Stomach (tissue), 8 donors: ENCODE measurements at regions not wholly inside any gene's neighbourhood (a gene's known extent, or its start where the extent isn't known, plus 50 kb on each side); places are given as distances from the start of the nearest gene placed in this dataset.

Experiments
- DNase-seq, 2 donors: peaks; one replicate each; pipeline versions ENCODE4 v3.0.0 to v3.0.0-alpha.2; 2013 to 2019
- H3K27ac ChIP-seq, 5 donors: fragments of 200-600 bp in 4 of 5; sonication (generic) in 4 of 5; one replicate each; pipeline ENCODE4 v1.5.1; 2013 to 2019; ENCODE audit warnings: mild to moderate bottlenecking in 1 of 5, moderate library complexity in 1 of 5
- H3K27me3 ChIP-seq, 3 donors: fragments of 200-600 bp; sonication (generic); one replicate each; pipeline ENCODE4 v1.5.1; 2017 to 2019; ENCODE audit warnings: mixed run types in 1 of 3
- H3K36me3 ChIP-seq, 4 donors: fragments of 200-600 bp; sonication (generic); 1 replicate in 3 of 4; 2 replicates in 1 of 4; pipeline ENCODE4 v1.5.1; 2016 to 2019
- H3K4me1 ChIP-seq, 4 donors: fragments of 200-600 bp; sonication (generic); one replicate each; pipeline ENCODE4 v1.5.1; 2016 to 2019
- H3K4me3 ChIP-seq, 4 donors: fragments of 200-600 bp; sonication (generic) in 3 of 4; one replicate each; pipeline ENCODE4 v1.5.1; 2016 to 2019; ENCODE audit warnings: mild to moderate bottlenecking in 1 of 4
- H3K9me3 ChIP-seq, 4 donors: fragments of 200-600 bp; sonication (generic); one replicate each; pipeline ENCODE4 v1.5.1; 2016 to 2019
- EP300 ChIP-seq: sonication (generic); formaldehyde crosslinking; IDR thresholded peaks from one replicate; pipeline ENCODE4 v1.6.1; 2017; ENCODE audit warnings: antibody characterized with exemption
- POLR2A ChIP-seq, 4 donors: fragments of 450-650 bp; IDR thresholded peaks; one replicate each; pipeline ENCODE4 v1.6.1; 2016; ENCODE audit warnings: antibody characterized with exemption in 4 of 4, control low read depth in 2 of 4, mild to moderate bottlenecking in 1 of 4, moderate library complexity in 1 of 4
- POLR2AphosphoS5 ChIP-seq, 3 donors: sonication (generic); formaldehyde crosslinking; IDR thresholded peaks; one replicate each; pipeline ENCODE4 v1.6.1; 2016; ENCODE audit warnings: antibody characterized with exemption in 3 of 3
- WGBS, 5 donors: extraction: QIAGEN DNeasy Blood & Tissue Kit in 3 of 5; methylation state at CpG; one replicate each; pipeline versions ENCODE4 v1.1.5 to v1.1.7; 2013 to 2018; 5-methylcytosine and 5-hydroxymethylcytosine counted together
- intact Hi-C: fragments of 100-400 bp; cut with DNase I; formaldehyde crosslinking; loops from one replicate; pipeline ENCODE4 v1.15.1; 2023; ENCODE audit warnings: low total_unique reads
- TF ChIP-seq, protein P1 (sequence below), 7 experiments: fragments of 450-650 bp in 4 of 7; fragments of 200-600 bp in 3 of 7; sonication (generic) in 3 of 7; IDR thresholded peaks; one replicate each; pipeline ENCODE4 v1.5.1; 2016 to 2019; ENCODE audit warnings: antibody characterized with exemption in 7 of 7, control low read depth in 2 of 7, mild to moderate bottlenecking in 1 of 7
- donor health status: healthy with polysubstance abuse.
- donor health status: Bipolar disorder and iron deficiency.
- donor health status: healthy.

GRCh38 chr4:123904882-123905281 lies 508.3 kb downstream of the SPRY1 start:
- no peaks in the 10 kb centered on the region for H3K36me3 ChIP-seq
- WGBS, 5 donors, result 92 to 100% (median 96%) methylated on average over 1 of the region's 1 CpG
- TF ChIP-seq, protein P1, sequence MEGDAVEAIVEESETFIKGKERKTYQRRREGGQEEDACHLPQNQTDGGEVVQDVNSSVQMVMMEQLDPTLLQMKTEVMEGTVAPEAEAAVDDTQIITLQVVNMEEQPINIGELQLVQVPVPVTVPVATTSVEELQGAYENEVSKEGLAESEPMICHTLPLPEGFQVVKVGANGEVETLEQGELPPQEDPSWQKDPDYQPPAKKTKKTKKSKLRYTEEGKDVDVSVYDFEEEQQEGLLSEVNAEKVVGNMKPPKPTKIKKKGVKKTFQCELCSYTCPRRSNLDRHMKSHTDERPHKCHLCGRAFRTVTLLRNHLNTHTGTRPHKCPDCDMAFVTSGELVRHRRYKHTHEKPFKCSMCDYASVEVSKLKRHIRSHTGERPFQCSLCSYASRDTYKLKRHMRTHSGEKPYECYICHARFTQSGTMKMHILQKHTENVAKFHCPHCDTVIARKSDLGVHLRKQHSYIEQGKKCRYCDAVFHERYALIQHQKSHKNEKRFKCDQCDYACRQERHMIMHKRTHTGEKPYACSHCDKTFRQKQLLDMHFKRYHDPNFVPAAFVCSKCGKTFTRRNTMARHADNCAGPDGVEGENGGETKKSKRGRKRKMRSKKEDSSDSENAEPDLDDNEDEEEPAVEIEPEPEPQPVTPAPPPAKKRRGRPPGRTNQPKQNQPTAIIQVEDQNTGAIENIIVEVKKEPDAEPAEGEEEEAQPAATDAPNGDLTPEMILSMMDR (IDR thresholded peaks at IDR 0.05), result no peak
- TF ChIP-seq POLR2A (IDR thresholded peaks at IDR 0.05), result no peak
- TF ChIP-seq EP300, result no peak
- TF ChIP-seq POLR2AphosphoS5 (IDR thresholded peaks at IDR 0.05), result no peak
- H3K4me1 ChIP-seq, result no peaks in the 10 kb centered on the region
- H3K27me3 ChIP-seq, result no peaks in the 10 kb centered on the region
- no peak overlapping the region for H3K4me3 ChIP-seq
- intact Hi-C loops, result no loop called here
- no peak for DNase-seq
- H3K27ac ChIP-seq, result no peak overlapping the region
- peaks cover 0 to 12% (median 0%) of the 10 kb centered on the region in 4 donors for H3K9me3 ChIP-seq

DNA sequence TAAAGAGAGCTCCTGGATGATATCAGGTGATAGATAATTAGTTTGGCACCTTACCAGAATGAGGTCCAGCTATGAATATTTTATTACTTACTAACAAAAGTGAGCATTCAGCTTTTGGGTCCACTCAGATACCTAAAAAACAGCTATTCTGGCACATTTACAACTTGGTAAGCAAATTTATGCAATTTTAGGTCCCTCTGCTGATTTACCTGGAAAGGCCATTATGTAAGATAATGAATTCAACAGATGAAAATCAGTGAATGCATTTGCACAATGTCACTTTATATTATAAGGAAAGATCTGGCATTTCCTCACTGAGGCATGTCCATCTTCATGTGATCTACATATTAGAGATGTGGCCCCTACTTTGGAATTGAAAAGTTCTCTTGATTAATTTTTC lies 517.0 kb downstream of the SPRY1 start:
- no peaks in the 10 kb centered on the region for H3K27me3 ChIP-seq
- no peak overlapping the region for H3K4me3 ChIP-seq
- TF ChIP-seq POLR2A (IDR thresholded peaks at IDR 0.05), result no peak
- TF ChIP-seq EP300, result no peak
- no peak for TF ChIP-seq POLR2AphosphoS5 (IDR thresholded peaks at IDR 0.05)
- TF ChIP-seq, protein P1 (IDR thresholded peaks at IDR 0.05), result no peak
- no peaks in the 10 kb centered on the region for H3K4me1 ChIP-seq
- no peak for DNase-seq
- H3K27ac ChIP-seq, result no peak overlapping the region
- intact Hi-C loops, result no loop called here
- no peaks in the 10 kb centered on the region for H3K9me3 ChIP-seq
- no peaks in the 10 kb centered on the region for H3K36me3 ChIP-seq

- 83 to 91% (median 86%) methylated on average over 2 of the region's 2 CpGs for WGBS, 5 donors
- H3K4me1 ChIP-seq, result no peaks in the 10 kb centered on the region
- H3K4me3 ChIP-seq, result no peak overlapping the region
- H3K9me3 ChIP-seq, result no peaks in the 10 kb centered on the region
- intact Hi-C loops, result no loop called here
- H3K27me3 ChIP-seq, result no peaks in the 10 kb centered on the region
- H3K36me3 ChIP-seq, result no peaks in the 10 kb centered on the region
- no peak for DNase-seq
- H3K27ac ChIP-seq, result no peak overlapping the region
- TF ChIP-seq POLR2A (IDR thresholded peaks at IDR 0.05) (no peak), EP300 (no peak), POLR2AphosphoS5 (IDR thresholded peaks at IDR 0.05) (no peak)
- TF ChIP-seq, protein P1 (IDR thresholded peaks at IDR 0.05), result no peak
Observed at GRCh38 chr4:123916821-123917220, 520.2 kb downstream of the SPRY1 start.

DNA sequence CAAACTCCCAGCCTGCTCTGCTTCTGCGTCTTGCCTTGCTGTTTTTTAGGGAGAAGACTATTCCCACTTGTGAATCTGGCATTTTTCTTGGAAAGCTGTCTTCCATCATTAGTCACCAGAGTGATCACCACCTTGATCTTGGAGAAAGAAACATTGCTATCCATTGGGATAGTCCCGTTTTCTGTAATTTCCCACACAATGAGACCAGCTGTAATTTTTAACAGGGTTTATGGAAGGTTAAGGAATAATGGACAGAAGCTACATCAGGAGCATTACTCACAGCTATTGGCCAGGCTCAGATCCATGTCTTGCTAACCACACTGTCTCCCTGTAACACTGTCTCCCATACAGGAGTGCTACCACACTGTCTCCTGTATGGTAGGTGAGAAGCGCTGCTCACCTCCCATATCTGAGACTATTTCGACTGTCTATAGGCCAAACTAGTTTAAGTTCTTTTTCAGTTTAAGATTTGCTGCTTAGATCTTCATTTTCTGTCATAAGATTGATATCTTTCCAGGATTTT lies 523.0 kb downstream of the SPRY1 start:
- Histone ChIP-seq H3K9me3 (no peaks in the 10 kb centered on the region), H3K27me3 (no peaks in the 10 kb centered on the region), H3K27ac (no peak overlapping the region), H3K36me3 (no peaks in the 10 kb centered on the region), H3K4me1 (peaks cover 0 to 9% (median 0%) of the 10 kb centered on the region in 4 donors), H3K4me3 (no peak overlapping the region)
- intact Hi-C loops, result no loop called here
- no peak for DNase-seq
- WGBS, 5 donors, result 91 to 98% (median 93%) methylated on average over 4 of the region's 4 CpGs
- TF ChIP-seq, protein P1 (IDR thresholded peaks at IDR 0.05), result no peak
- TF ChIP-seq POLR2AphosphoS5 (IDR thresholded peaks at IDR 0.05), result no peak
- no peak for TF ChIP-seq POLR2A (IDR thresholded peaks at IDR 0.05)
